K562 (cell line): ENCODE measurements at regions not wholly inside any gene's neighbourhood (a gene's known extent, or its start where the extent isn't known, plus 50 kb on each side); places are given as distances from the start of the nearest gene placed in this dataset.

Experiments
- ATAC-seq: fragments of 200-7000 bp; cut with Tn5 transposase; 3 replicates; pipeline ENCODE4 v1.9.1; 2020; ENCODE audit warnings: moderate library complexity
- BruUV-seq: library from RNA; stranded (reverse); fragments of 400-500 nt; replicated peaks from 2 replicates; lab custom pipeline; 2021; lab: Mats Ljungman, UMichigan
- CTCF ChIA-PET: fragments of 300-600 bp; formaldehyde crosslinking; extraction: SDS; loops from one replicate; lab custom pipeline; 2021; ENCODE audit warnings: low intra/inter-chr PET ratio; lab: Yijun Ruan, JAX
- POLR2A ChIA-PET: fragments of 300-600, 350-650 bp; sonication (Branson Sonifier 250); formaldehyde crosslinking; extraction: SDS; loops from one replicate; lab custom pipeline; 2021; ENCODE audit warnings: antibody characterized with exemption, inconsistent platforms; lab: Yijun Ruan, JAX
- DNase-seq, 4 experiments: peaks; one replicate each; pipeline versions ENCODE4 v3.0.0 to v3.0.0-alpha.2; 2011 to 2018; ENCODE audit warnings: low spot score in 3 of 4, mixed read lengths in 3 of 4; ENCODE audit errors: extremely low read depth in 1 of 4
- FAIRE-seq: peaks from 2 replicates; lab custom pipeline; 2011; peaks lifted over from hg19 to GRCh38; lab: Jason Lieb, UNC
- H2AFZ ChIP-seq: 2 replicates; pipeline ENCODE4 v1.6.0; 2011; ENCODE audit warnings: low read depth, low read length, control low read depth, inconsistent platforms
- H3K27ac ChIP-seq: fragments of 200-600 bp; 3 replicates; pipeline ENCODE4 v1.8.0; 2011; ENCODE audit warnings: low read depth, mild to moderate bottlenecking, control low read depth, inconsistent platforms, low read length, moderate library complexity, mixed read lengths; ENCODE audit errors: extremely low read depth
- H3K27me3 ChIP-seq, 2 experiments: fragments of 300-600 bp in 1 of 2; 2 replicates in 1 of 2; 3 replicates in 1 of 2; pipeline versions ENCODE4 v1.6.0 to v1.8.0; 2011; ENCODE audit warnings: inconsistent platforms in 2 of 2, low read length in 2 of 2, mild to moderate bottlenecking in 1 of 2, mixed read lengths in 1 of 2, moderate library complexity in 1 of 2; ENCODE audit not compliant: control insufficient read depth in 2 of 2, insufficient read depth in 2 of 2
- H3K36me3 ChIP-seq: fragments of 300-600 bp; 3 replicates; pipeline ENCODE4 v1.8.0; 2011; ENCODE audit warnings: mild to moderate bottlenecking, low read length, inconsistent platforms; ENCODE audit not compliant: control insufficient read depth, insufficient read depth
- H3K4me1 ChIP-seq, 2 experiments: fragments of 200-600 bp in 1 of 2; replicated peaks in 1 of 2; 2 replicates in 1 of 2; 3 replicates in 1 of 2; pipeline versions ENCODE4 v1.5.1 to v1.8.0; 2011; ENCODE audit warnings: inconsistent platforms in 2 of 2, low read length in 2 of 2, mild to moderate bottlenecking in 1 of 2, mixed read lengths in 1 of 2, moderate library complexity in 1 of 2; ENCODE audit not compliant: control insufficient read depth in 2 of 2, insufficient read depth in 2 of 2
- H3K4me2 ChIP-seq: 2 replicates; pipeline ENCODE4 v1.6.1; 2011; ENCODE audit warnings: low read length, control low read depth, inconsistent platforms, mixed read lengths; ENCODE audit not compliant: insufficient read depth
- H3K4me3 ChIP-seq: fragments of 200-600 bp; sonication (generic), shearing (Covaris generic); 2 replicates; pipeline ENCODE4 v1.5.1; 2016; ENCODE audit warnings: control low read depth, inconsistent platforms
- H3K79me2 ChIP-seq: fragments of 200-600 bp; 3 replicates; pipeline ENCODE4 v1.8.0; 2011; ENCODE audit warnings: low read length, inconsistent platforms; ENCODE audit not compliant: control insufficient read depth, insufficient read depth
- H3K9ac ChIP-seq, 2 experiments: 2 replicates each; pipeline versions ENCODE4 v1.6.0 to v1.6.1; 2011; ENCODE audit warnings: low read depth in 2 of 2, low read length in 2 of 2, control low read depth in 1 of 2, inconsistent platforms in 1 of 2, mild to moderate bottlenecking in 1 of 2, mixed read lengths in 1 of 2; ENCODE audit not compliant: insufficient read depth in 1 of 2
- H3K9me1 ChIP-seq: one replicate; pipeline ENCODE4 v1.6.0; 2011; ENCODE audit warnings: inconsistent platforms, mild to moderate bottlenecking, low read length, moderate library complexity; ENCODE audit not compliant: control insufficient read depth, insufficient read depth
- H3K9me3 ChIP-seq: replicated peaks from 2 replicates; pipeline ENCODE4 v1.5.1; 2011; ENCODE audit warnings: low read depth, low read length, inconsistent platforms; ENCODE audit not compliant: control insufficient read depth, insufficient read depth
- H4K20me1 ChIP-seq: replicated peaks from 2 replicates; pipeline ENCODE4 v1.6.1; 2011; ENCODE audit warnings: low read length, inconsistent platforms, mixed read lengths; ENCODE audit not compliant: control insufficient read depth, insufficient read depth
- ARNT ChIP-seq, 2 experiments: fragments of 450-650 bp; IDR thresholded peaks; 2 replicates each; pipeline ENCODE4 v1.6.1; 2016; ENCODE audit warnings: mild to moderate bottlenecking in 1 of 2
- CBFA2T3 ChIP-seq: fragments of 450-650 bp; IDR thresholded peaks from 2 replicates; pipeline ENCODE4 v1.6.1; 2017
- CHD2 ChIP-seq: IDR thresholded peaks from 2 replicates; pipeline ENCODE4 v1.6.1; 2011; ENCODE audit warnings: low read depth, low read length
- EGR1 ChIP-seq: fragments of 450-650 bp; conservative IDR thresholded peaks from 2 replicates; pipeline ENCODE4 v1.6.1; 2017; ENCODE audit warnings: mild to moderate bottlenecking
- KDM5B ChIP-seq: fragments of 200-600 bp; sonication (generic); IDR thresholded peaks from 2 replicates; pipeline ENCODE4 v1.6.1; 2012; ENCODE audit warnings: low read depth, mild to moderate bottlenecking, moderate library complexity, low read length, control low read depth, inconsistent platforms; ENCODE audit not compliant: insufficient replicate concordance
- MECOM ChIP-seq: fragments of 250-450 bp; sonication (Bioruptor Pico); IDR thresholded peaks from 2 replicates; pipeline ENCODE4 v1.8.0; 2022; ENCODE audit warnings: inconsistent platforms
- MEF2A ChIP-seq: IDR thresholded peaks from 2 replicates; pipeline ENCODE4 v1.6.1; 2011; ENCODE audit warnings: low read depth, mild to moderate bottlenecking, low read length, moderate library complexity; ENCODE audit not compliant: control insufficient read depth
- RBBP5 ChIP-seq: fragments of 200-600 bp; sonication (generic); IDR thresholded peaks from 2 replicates; pipeline ENCODE4 v1.6.1; 2012; ENCODE audit warnings: borderline replicate concordance, mild to moderate bottlenecking, low read length, control low read depth, inconsistent platforms; ENCODE audit not compliant: insufficient read depth, poor library complexity, severe bottlenecking
- SAFB2 ChIP-seq: fragments of 200-400 bp; formaldehyde crosslinking; IDR thresholded peaks from 2 replicates; pipeline ENCODE4 v1.6.1; 2018; ENCODE audit warnings: borderline replicate concordance, low read length, low read depth, moderate library complexity; ENCODE audit not compliant: severe bottlenecking
- TARDBP ChIP-seq: fragments of 450-650 bp; IDR thresholded peaks from 2 replicates; pipeline ENCODE4 v1.6.1; 2016
- XRCC4 ChIP-seq: IDR thresholded peaks from one replicate; pipeline ENCODE4 v1.6.1; 2011; ENCODE audit not compliant: insufficient read depth, insufficient read length; ENCODE audit errors: extremely low read depth
- ZNF780A ChIP-seq: fragments of 250-450 bp; sonication (Bioruptor Pico); IDR thresholded peaks from 2 replicates; pipeline ENCODE4 v1.5.0; 2021; ENCODE audit warnings: mild to moderate bottlenecking
- WGBS: fragments of 100-300 bp; shearing (Covaris generic); methylation state at CpG from one replicate; pipeline ENCODE4 v1.1.6; 2016; ENCODE audit warnings: low coverage, mixed read lengths; ENCODE audit not compliant: insufficient coverage; ENCODE audit errors: missing lambda C conversion rate; 5-methylcytosine and 5-hydroxymethylcytosine counted together
- in situ Hi-C: fragments of 300-500 bp; cut with MboI; formaldehyde crosslinking; loops from 4 replicates; pipeline ENCODE4 v1.15.0; 2018; ENCODE audit warnings: inconsistent platforms, mixed read lengths
- intact Hi-C: fragments of 100-400 bp; cut with micrococcal nuclease; formaldehyde crosslinking; loops from 2 replicates; pipeline ENCODE4 v1.14.2; 2022
- TF ChIP-seq, protein P1 (sequence below), 2 experiments: fragments of 150-350 bp in 1 of 2; IDR thresholded peaks; 2 replicates each; pipeline ENCODE4 v1.6.1; 2012 to 2016; ENCODE audit warnings: low read depth in 2 of 2, low read length in 2 of 2, mild to moderate bottlenecking in 1 of 2, moderate library complexity in 1 of 2
- TF ChIP-seq, protein P2 (sequence below): fragments of 450-650 bp; IDR thresholded peaks from 2 replicates; pipeline ENCODE4 v1.6.1; 2016; ENCODE audit warnings: low read depth, mild to moderate bottlenecking, moderate library complexity
- TF ChIP-seq, protein P3 (sequence below): fragments of 250-450 bp; sonication (Bioruptor Pico); IDR thresholded peaks from 2 replicates; pipeline ENCODE4 v1.5.0; 2020; ENCODE audit warnings: mild to moderate bottlenecking

DNA sequence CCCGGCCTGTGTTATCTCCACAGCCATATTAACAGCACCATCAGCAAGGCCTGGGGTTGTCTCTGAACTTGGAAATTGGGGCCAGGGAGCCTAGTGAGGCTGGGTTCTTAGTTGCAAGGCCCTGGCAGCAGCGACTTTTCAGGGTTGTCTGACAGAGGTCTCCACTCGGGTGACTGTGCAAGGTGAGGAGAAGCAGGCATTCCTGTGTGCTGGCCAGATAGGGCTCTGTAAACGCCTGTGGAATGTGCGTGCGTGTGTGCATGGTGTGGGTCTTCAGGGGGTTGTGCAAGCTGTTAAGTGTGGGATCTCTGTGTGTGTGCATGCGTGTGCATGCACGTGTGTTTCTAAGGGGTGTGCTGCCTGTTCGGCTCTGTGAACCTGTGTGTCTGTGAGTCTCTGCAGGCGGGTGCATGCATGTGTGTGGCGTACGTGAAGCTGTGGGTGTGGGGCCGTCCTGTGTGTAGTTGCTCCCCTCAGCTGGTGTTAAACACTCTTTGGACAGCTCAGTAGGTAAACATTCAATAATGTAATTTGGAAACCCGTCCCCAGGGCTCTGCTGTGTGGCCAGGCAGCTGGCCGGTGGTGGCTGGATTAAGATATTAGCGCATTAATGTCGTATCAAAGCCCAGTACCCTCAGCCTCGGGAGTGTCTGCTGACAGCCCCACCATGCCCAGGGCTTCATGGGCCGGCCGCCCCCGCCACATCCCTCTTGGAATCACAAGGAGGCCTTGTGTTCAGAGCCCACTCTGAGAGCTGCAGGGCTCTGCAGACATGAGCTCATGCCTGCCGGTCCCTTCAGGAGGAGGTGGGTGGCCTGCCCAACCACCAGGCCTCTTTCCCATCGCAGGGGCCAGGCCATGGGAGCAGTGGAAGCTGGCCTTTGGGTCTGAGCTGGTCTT lies 189.9 kb downstream of the FOXD2 start (continued):
- TF ChIP-seq SAFB2 (no peak), ZNF780A (CRISPR knock-in tag) (no peak), CBFA2T3 (no peak), EGR1 (no peak)

DNA sequence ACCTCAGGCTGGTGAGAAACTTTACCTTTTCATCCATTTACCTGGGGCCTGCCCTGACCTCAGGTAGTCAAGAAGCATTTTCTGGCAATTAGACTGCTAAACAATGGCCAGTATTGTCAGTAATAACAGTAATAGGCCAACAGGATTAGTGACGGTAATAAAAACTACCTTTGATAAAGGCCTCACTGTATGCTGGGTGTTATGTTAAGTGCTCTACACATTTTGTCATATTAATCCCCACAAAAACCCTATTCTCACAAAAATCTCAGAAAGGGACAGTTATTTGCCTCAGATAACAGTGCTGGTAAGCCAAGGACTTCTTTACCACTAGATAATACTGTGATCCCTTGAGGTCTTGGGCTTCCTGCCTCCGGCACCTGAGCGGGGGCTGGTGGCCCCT lies 191.4 kb downstream of the FOXD2 start:
- Histone ChIP-seq H2AFZ (no peak overlapping the region), H3K9me1 (no peaks in the 10 kb centered on the region), H3K4me2 (no peak overlapping the region), H3K79me2 (no peaks in the 10 kb centered on the region), H4K20me1 (peaks cover 4% of the 10 kb centered on the region), H3K4me3 (no peak overlapping the region), H3K36me3 (no peaks in the 10 kb centered on the region), H3K27ac (no peak overlapping the region), H3K9ac (no peak overlapping the region), H3K9me3 (no peaks in the 10 kb centered on the region), H3K27me3 (peaks cover 2 to 41% of the 10 kb centered on the region in 2 experiments; a peak in 3 of 5 replicates), H3K4me1 (no peaks in the 10 kb centered on the region)
- intact Hi-C loops: loop anchor here (10.0 kb wide), 1 partner anchor 194 kb away; the partner anchor contains the start of gene FOXD2
- DNase-seq (no peak), ATAC-seq (no peak), FAIRE-seq (no peak)
- WGBS: 4% methylated on average over 3 of the region's 3 CpGs
- no TSS peak for BruUV-seq
- CTCF ChIA-PET: no interaction called here
- POLR2A ChIA-PET: no interaction called here
- in situ Hi-C loops: no loop called here
- TF ChIP-seq TARDBP (no peak), RBBP5 (no peak), MECOM (CRISPR knock-in tag) (no peak), XRCC4 (no peak), KDM5B (no peak), CHD2 (no peak), MEF2A (no peak), ARNT (IDR thresholded peaks at IDR 0.05) (no peak)
- TF ChIP-seq, protein P1, sequence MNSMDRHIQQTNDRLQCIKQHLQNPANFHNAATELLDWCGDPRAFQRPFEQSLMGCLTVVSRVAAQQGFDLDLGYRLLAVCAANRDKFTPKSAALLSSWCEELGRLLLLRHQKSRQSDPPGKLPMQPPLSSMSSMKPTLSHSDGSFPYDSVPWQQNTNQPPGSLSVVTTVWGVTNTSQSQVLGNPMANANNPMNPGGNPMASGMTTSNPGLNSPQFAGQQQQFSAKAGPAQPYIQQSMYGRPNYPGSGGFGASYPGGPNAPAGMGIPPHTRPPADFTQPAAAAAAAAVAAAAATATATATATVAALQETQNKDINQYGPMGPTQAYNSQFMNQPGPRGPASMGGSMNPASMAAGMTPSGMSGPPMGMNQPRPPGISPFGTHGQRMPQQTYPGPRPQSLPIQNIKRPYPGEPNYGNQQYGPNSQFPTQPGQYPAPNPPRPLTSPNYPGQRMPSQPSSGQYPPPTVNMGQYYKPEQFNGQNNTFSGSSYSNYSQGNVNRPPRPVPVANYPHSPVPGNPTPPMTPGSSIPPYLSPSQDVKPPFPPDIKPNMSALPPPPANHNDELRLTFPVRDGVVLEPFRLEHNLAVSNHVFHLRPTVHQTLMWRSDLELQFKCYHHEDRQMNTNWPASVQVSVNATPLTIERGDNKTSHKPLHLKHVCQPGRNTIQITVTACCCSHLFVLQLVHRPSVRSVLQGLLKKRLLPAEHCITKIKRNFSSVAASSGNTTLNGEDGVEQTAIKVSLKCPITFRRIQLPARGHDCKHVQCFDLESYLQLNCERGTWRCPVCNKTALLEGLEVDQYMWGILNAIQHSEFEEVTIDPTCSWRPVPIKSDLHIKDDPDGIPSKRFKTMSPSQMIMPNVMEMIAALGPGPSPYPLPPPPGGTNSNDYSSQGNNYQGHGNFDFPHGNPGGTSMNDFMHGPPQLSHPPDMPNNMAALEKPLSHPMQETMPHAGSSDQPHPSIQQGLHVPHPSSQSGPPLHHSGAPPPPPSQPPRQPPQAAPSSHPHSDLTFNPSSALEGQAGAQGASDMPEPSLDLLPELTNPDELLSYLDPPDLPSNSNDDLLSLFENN (IDR thresholded peaks at IDR 0.05; ENCODE audit: low read depth in 2 of 2, low read length in 2 of 2): no peak
- TF ChIP-seq, protein P2, sequence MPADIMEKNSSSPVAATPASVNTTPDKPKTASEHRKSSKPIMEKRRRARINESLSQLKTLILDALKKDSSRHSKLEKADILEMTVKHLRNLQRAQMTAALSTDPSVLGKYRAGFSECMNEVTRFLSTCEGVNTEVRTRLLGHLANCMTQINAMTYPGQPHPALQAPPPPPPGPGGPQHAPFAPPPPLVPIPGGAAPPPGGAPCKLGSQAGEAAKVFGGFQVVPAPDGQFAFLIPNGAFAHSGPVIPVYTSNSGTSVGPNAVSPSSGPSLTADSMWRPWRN: no peak
- TF ChIP-seq, protein P3, sequence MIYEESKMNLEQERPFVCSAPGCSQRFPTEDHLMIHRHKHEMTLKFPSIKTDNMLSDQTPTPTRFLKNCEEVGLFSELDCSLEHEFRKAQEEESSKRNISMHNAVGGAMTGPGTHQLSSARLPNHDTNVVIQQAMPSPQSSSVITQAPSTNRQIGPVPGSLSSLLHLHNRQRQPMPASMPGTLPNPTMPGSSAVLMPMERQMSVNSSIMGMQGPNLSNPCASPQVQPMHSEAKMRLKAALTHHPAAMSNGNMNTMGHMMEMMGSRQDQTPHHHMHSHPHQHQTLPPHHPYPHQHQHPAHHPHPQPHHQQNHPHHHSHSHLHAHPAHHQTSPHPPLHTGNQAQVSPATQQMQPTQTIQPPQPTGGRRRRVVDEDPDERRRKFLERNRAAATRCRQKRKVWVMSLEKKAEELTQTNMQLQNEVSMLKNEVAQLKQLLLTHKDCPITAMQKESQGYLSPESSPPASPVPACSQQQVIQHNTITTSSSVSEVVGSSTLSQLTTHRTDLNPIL (CRISPR knock-in tag): no peak
